K562 (cell line): ENCODE measurements at regions not wholly inside any gene's neighbourhood (a gene's known extent, or its start where the extent isn't known, plus 50 kb on each side); places are given as distances from the start of the nearest gene placed in this dataset.

Experiments
- ATF6 ChIP-seq: sonication (generic); formaldehyde crosslinking; IDR thresholded peaks from 2 replicates; pipeline ENCODE4 v1.4.0; 2020; ENCODE audit warnings: mild to moderate bottlenecking, missing genetic modification reagents
- CTCF ChIP-seq, 3 experiments: IDR thresholded peaks in 2 of 3; conservative IDR thresholded peaks in 1 of 3; 2 replicates each; pipeline ENCODE4 v1.5.1; 2011 to 2012; ENCODE audit warnings: low read length in 3 of 3, mild to moderate bottlenecking in 3 of 3, control low read depth in 2 of 3, improper control_type of control experiment in 1 of 3, inconsistent platforms in 1 of 3, low read depth in 1 of 3, mixed read lengths in 1 of 3, moderate library complexity in 1 of 3; ENCODE audit not compliant: insufficient read depth in 2 of 3
- GTF2F1 ChIP-seq: IDR thresholded peaks from 2 replicates; pipeline ENCODE4 v1.6.1; 2011; ENCODE audit warnings: low read depth, low read length, improper control_type of control experiment
- ZBTB26 ChIP-seq: fragments of 450-650 bp; formaldehyde crosslinking; IDR thresholded peaks from 2 replicates; pipeline ENCODE4 v1.4.0; 2022; ENCODE audit warnings: missing genetic modification characterization

DNA sequence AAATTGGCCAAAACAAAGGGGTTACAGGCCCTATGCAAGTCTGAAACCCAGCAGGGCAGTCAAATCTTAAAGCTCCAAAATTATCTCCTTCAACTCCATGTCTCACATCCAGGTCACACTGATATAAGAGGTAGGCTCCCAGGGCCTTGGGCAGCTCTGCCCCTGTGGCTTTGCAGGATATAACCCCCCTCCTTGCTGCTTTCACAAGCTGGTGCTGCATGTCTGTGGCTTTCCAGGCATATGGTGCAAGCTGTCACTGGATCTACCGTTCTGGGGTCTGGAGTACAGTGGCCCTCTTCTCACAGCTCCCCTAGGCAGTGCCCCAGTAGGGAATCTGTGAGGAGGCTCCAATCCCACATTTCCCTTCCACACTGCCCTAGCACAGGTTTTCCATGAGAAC is 519.6 kb downstream of the ETS1 start:
- TF ChIP-seq CTCF (IDR thresholded peaks at IDR 0.05 in 2 of 3, conservative IDR thresholded peaks at IDR 0.05 in 1 of 3; ENCODE audit: insufficient read depth in 2 of 3, low read depth in 1 of 3, low read length in 3 of 3): no peak
- TF ChIP-seq GTF2F1: no peak
- no peak for TF ChIP-seq ZBTB26 (CRISPR knock-in tag)
- no peak for TF ChIP-seq ATF6 (CRISPR knock-in tag)
